Kidney capillary endothelial cell (primary cell): ENCODE measurements at regions not wholly inside any gene's neighbourhood (a gene's known extent, or its start where the extent isn't known, plus 50 kb on each side); places are given as distances from the start of the nearest gene placed in this dataset.

Source experiments
- DNase-seq: peaks from one replicate; pipeline ENCODE4 v3.0.0-alpha.2; 2018; ENCODE audit warnings: low spot score

DNA sequence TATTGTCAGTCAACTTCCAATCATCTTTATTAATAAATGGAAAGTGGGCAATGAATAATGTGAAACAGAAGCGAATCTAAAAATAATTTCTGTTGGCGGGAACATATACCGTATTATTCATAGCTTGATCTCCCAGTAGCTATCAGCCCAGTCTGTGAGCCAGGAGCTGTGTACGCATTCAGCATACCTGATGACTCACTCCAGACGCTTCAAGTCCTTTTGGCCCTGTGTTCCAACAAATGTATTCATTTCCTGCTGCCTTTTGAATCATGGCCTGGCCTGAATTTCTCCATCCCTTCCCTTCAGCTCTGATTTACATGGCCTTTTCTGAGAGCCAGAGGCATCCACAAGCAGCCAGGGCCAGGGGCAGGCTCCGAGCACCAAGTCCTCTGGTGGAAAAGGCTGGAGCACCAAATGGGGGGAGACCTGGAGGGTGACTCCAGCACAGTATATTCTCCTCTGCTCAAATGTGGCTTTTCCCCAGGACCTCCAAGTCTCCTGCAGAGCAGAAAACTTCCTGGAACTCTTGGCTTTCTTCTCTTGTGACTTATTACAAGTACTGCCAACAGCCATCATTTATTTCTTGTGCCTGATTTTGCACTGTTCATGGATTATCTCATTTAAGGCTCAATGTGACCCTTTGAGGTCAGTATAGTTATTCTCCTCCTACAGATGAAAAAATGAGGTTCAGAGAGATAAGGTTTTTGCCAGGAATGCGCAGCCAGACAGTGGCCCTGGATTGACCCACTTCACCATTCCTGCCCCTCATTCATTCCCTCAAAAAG, 108.7 kb downstream of the EN1 start:
- DNase-seq, result peak; percentile 72

DNA sequence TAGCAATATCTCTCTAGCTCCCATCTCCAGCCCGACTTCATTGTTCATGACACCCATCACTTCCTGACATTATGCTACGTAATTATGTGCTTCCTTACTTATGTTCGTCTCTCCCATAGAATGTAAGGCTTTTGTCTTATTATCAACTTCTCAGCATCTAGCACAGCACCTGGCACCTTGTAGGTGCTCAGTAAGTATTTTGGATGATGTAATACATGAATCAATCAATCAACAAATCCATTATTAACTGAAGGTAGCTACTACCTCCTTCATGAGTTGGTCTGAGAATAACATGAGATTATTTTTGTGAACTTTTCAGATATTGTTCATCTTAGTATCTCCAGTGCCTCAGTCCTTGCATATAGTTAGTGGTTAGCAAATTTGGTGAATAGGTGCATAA, 109.3 kb downstream of the EN1 start:
- no peak for DNase-seq

DNA sequence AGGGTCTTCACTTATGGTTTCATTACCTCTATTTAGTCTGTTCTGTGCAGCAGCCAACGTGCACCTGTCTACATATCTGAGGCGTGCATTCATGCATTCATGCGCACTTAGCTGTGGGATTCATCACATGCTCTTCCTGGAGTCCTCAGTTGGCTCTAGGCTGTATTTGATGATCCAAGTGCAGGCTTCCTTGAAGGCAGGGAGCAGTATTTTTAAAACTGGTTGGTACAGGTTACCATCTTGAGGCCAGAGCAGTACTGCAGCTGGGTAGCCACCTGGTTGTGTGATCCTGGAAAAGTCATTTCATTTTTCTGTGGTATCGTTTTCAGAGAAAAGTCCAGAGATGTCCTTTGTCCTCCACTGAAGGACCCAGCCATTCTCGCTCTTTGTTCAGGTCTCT, 109.8 kb downstream of the EN1 start:
- DNase-seq, result no peak

DNA sequence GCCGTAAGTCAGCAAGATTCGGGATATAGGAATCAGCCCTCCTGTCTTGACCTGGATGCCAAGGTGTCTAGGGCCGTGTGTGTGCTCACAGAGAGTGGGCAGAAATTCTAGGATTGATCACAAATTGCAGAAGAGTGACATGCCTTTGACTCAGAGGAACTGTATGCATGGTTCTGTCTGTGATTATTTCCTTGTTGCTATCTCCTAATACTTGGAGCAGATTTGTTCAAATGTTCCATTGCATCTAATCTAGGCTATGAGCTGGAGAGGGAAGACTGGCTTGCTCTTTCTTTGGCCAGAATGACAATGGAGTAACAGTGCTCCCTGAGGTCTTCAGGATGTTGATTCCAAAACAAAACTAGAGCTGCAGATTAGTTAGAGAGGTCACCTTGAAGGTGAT, 115.0 kb downstream of the EN1 start:
- DNase-seq, result no peak

DNA sequence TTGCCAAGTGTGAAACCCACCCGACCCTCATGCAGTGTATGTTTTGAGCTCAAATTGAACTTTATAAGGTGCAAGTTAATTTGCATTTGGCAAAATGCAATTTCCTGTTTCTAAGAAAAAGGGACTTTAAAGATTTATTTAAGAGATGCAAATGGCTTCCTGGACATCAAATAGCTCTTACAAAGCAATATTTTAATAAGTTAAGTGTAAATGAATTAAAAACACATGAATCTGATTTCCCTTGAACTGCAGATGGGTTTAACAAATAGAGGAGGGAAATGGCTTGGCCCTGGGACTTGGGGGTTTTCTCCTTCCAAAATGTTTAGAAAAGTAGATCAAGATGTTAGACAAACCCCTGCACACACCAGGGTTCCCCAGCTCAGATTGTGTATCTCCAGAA, 116.0 kb downstream of the EN1 start:
- no peak for DNase-seq

DNA sequence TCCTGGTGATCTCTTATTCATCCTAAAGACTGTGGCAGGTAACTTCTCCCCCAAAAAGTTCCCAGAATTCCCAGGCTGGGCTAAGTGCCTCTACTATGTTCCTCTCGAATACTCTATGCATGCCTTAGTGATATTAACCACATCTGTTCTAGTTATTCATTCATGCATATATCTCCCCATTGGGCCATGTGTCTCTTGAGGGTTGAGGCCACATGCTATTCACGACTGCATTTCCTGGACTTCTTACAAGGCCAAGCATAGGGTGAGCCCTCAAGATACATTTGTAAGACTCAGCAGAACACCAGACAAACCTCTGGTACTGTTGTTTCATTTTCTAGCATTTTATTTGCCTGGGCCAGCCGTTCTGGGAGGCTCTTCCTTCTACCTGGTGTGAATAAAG, 117.0 kb downstream of the EN1 start:
- no peak for DNase-seq

DNA sequence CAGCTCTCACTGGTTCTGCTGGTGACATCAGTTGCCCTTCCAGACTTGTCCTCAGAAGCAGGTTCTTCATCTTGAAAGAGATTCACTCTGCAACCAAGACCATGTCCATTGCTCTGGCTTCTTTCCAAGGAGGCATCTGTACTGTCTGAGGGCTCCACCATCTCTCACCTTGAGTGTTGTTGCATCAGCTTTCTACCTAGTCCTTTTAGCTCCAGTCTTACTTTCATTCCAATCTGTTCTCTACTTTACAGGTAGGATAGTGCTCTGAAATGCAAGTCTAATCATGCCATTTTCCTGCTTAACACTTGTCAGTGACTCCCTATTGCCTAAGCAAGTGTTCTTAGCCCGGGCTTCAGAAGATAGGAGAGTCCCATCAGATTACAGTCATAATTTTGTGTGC, 117.7 kb downstream of the EN1 start:
- DNase-seq, result no peak

DNA sequence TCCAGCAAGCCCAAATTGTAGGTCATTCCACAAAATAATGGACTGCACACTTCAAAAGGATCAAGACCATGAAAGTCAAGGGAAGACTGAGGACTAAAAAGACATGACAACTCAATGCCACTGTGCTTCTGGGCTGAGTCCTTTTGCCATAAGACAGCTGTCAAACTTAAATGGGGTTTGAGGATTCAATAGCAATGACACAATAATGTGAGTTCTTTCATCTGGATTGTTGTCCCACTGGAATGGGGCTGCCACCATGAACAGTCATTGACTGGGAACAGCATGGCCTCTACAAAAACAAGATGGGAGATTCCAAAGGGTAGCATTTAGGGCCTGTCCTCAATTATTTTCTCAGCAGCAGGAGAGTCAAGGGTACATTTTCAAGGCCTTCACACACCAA, 118.5 kb downstream of the EN1 start:
- DNase-seq, result no peak

DNA sequence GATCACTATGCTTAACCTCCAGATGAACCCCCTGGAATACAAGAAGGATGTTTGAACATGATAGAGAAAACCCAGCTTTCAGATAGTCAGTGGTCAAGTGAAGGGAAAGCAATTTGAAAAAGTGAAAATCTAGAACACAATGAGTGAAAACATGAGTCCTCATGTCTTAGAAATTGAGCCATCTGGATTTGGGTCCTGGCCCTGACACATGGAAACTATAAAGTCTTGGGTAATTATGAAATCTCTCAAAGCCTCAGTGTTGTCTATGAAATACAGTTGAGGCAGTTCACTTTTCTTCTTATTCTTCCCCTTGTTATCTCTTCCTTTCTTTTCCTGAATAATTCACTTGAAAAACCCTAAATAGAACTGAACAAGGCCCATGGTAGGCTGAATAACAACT, 120.6 kb downstream of the EN1 start:
- no peak for DNase-seq

DNA sequence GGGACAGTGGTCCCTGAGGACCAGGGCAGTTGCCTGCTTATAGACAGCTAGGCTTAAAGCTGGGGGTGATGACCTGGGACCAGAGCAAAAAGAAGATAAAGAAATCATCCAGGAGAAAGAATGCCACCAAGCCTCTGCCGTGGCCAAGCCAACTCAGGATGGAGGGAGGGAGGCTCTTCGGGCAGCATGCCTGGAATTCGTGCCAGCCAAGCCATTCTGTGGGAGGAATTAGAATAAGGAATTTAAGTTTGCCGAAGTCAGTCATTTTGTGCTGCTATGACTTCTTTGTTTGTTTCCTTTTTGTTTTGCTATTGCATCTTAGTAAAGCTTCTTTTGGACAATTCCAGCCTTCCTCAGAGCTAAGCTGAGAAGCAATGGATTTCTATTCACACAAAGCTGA, 124.1 kb downstream of the EN1 start:
- DNase-seq, result no peak

DNA sequence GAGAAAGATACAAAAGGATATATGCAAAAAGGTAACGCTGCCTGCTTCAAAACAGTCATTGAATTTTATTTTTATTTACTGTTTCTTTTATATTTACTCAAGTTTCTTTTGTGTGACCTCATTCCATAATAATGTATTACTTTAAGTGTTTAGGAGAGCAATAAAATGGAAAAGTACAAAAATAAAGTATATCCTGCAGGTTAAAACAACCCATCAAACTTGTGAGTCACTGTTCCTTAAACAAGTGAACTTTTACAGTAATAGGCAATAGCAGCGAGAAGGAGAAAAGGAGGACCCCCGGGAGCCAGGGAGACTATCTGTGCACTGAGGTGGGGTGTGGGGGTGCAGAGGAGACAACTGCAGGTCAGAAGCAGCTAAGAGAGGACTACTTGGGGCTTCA, 124.5 kb downstream of the EN1 start:
- no peak for DNase-seq

DNA sequence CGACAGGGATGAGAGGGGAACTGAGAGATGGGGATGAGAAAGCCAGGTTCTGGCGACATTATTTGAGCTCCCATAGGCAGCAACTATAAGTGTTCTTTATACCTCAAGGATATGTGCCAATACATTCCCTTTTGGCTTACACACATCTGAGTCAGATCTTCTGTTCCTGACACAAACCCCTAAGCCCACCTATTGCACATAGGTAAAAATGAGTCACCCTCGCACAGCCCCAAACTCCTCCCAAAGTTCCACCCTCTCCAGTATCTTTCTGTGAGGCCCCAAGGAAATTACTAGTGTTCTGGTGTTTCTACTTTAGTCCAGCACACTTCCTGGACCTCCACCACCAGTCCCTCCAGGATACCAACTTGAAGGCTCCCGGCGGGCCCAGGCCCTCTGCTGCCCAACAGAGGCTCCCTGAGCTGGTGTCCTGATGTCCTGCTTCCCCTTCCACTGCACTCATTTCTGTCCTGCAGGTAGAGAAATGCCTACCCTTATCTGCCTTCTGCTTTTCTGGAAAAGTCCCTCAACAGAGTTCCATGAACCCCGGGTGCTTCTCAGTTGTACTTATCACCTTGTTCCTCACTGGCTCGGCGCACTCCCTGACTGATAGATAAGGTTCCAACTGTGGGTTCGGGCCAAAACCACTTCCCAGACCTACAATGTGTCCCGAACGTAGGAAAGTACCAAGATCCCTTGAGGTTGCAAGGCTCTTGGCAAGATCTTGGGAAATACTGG, 125.5 kb downstream of the EN1 start:
- DNase-seq, result no peak

DNA sequence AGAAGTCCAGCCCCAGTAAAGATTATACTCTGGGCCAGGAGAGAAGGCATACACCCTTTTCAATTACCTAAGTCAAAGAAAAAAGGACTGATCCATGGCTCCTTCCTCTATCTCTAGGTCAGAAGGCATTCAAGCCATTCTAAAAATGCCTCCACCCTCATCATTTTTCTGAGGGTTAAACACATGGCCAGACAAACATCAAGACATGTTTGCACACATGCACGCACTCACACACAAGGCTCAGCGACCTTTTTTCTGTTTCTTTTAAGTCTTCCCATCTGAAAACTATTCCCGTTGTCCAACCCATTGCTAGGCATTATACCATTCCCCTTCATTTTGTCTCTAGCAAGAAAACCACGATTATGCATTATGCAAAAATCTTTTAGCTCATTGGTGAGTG, 126.6 kb downstream of the EN1 start:
- DNase-seq, result no peak

DNA sequence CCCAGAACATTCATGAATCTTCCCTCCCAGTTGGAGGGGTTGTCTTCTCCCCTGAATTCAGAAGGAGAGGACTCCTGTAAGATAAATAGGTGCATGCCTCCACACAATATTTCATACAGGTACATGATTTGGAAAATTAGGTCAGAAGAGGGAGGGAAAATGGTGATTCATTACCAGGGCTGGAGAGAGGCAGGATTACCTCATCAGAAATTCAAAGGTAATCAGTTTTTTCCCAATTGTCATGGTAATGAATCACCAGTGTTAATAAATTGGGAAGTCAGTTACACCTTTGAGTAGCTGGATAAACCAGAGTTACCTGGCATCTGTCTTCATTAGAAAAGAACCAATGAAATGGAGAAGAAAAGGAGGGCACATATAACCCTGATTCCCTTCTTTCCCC, 128.5 kb downstream of the EN1 start:
- no peak for DNase-seq

DNA sequence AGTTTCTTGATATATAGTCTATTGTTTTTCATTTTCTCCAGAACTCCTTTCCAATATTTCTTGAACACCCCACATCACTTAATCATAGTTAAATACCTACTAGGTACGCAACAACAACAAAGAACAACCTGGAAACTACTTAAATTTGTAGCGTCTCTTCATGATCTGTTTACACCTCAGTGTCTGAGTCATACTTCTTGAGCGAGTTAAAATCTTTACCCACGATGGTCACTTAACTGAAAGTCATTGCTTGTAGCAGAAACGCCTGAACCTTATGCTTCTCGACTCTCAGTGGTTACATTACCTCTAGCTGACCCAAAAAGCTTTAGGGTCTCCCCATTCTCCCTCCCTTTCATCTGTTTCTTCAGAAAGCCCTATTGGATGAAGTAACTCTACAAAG, 131.3 kb downstream of the EN1 start:
- DNase-seq, result no peak

DNA sequence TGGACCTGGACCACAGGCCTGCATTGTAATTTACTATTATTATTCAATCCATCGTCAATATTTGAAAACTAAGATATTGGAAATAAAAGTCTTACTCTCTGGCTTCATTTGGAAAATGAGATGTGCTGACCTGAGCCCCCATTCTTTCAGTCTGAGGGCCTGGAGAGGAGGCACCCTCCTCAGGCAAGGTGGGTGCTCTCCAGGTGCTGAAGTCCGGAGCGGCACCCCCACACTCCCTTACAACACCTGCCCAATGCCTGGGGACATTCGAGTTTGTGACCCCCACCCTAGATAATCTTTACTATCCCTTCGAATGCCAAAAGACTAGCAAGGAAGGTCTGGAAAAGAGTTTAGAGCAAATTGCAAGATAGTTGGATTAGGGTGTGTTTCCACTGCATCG, 133.3 kb downstream of the EN1 start:
- DNase-seq, result no peak

DNA sequence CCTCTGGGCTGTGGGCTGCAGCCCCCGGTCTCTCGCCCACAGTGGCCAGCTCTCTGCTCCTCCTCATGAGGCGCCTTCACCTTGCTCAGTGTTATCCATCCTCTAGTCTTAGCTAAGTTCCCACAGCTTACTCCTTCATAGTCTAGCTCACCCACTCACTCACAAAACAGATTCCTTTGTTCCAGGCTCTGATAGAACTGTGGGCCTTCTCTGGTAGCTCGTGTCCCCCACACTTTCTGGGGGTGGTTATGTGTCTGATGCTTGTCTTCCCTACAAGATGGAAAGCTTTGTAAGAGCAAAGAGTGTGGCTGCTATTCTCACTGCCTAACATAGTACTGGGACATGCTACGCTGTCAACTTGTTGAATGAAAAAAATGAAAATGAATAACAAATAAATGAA, 135.8 kb downstream of the EN1 start:
- no peak for DNase-seq

DNA sequence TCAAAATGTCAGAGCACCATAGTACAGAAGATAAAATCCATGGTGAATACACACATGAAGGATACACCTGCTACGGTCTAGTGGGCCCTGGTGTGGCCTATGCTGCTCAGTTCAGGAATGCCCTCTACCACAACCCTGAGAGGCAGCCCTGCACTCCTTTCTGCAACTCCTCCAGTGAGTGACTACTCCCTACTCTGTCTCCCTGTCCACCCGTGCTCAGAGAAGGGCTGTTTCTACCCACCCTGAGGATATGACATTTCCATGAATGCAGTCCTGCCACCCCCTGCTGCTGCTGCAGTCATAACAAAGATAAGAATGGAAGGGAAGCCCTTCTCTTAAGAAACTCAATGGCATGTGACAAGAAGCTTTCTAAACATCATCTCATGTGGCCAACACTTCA, 137.0 kb downstream of the EN1 start:
- DNase-seq, result no peak

DNA sequence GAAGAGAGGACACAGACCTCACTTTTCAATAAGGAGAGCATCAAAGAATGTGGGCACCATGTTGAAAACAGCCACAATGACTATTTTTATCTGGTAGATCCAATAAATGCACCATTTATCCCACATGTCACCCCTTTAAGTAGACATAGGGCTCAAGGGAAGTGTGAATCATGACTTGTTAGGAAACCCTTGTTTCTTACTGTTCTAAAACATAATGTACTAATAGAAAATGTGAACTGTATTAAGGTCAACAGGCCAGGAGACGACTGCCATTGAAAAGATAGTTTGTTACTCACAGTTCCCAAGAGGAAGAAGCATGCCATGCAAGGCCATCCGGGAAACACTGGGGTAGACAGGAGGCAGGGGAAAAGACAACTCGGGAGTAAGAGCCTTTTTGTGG, 137.7 kb downstream of the EN1 start:
- DNase-seq, result no peak

DNA sequence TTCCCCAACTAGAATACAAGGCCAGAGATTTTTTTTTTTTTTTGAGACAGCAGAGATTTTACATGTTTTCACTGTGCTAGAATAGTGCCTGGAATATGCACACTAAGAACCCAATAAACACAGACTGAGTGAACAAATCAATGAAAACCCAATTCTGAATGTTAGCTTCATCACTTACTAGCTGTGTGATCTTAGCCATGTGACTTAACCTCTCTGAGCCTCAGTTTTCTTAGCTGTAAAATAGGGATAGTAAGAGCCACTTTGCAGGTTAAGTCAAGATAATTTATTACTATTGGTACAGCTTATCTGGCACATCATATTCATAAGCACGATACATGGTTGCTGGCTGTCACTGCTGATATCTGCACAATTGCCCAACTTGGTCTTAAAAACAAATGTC, 140.6 kb downstream of the EN1 start:
- DNase-seq, result no peak

DNA sequence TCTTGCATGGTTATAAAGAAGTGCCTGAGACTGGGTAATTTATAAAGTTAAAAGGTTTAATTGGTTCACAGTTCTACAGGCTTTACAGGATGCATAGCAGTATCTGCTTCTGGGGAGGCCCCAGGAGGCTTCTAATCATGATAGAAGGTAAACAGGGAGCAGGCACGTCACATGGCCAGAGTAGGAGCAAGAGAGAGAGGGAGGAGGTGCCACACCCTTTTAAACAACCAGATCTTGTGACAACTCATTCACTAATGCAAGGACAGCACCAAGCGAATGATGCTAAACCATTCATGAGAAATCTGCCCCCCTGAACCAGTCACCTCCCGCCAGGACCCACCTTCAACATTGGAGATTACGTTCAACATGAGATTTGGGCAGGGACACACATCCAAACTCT, 141.1 kb downstream of the EN1 start:
- no peak for DNase-seq

DNA sequence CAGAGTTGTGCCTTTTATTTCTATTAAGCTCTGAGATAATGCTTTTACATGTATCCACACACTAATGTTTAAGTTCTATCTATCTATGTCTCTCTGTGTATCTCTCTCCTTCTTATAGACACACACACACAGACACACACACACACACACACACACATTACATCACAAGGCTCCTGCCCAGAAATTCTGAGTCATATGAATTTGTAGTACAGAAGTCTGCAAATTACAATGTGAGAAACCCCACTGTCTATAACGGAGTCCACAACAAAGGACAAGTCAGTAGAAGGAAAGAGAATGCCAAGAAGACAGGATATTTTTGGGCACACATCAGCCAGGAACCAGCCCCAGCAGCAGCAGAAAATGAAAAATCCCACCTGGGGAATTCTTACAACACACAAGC, 142.4 kb downstream of the EN1 start:
- DNase-seq, result no peak

DNA sequence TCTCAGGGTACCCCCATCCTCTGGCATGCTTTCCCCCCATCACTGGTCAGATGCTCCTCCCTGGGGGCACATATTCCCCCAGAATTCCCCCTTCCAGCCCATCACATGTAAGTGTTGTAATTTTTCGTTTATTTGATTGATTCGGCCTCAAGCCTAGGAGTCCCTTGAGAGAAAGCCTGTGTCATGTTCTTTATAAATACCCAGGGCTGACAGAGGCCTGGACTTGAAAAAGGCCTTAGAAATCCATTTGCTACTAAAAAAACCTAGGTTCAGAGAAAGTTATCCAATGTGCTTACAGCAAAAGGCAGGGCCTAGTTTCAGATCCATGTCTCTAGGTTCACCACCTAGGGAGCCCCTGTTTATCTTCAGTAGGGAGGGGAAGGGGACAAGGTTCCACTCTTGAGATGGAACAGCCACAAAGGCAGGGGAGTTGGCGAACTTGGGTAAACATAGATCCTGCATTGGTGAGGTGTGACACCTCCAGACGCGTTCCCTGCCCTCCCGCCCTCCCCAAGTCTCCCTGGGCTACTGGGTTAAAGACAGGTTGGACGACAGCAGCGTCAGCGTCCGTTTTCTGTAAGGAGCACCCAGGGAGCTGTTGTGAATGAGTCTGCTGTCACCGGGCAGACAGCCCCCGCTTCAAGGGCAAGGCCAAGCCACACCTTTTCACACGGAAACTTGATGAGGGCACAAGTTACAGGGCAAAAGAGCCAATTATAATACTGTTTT, 147.8 kb downstream of the EN1 start:
- DNase-seq, result no peak
